A549 (cell line): ENCODE measurements at regions not wholly inside any gene's neighbourhood (a gene's known extent, or its start where the extent isn't known, plus 50 kb on each side); places are given as distances from the start of the nearest gene placed in this dataset.

Source experiments
- ATAC-seq, 2 experiments: fragments of 200-7000 bp in 1 of 2; fragments of >200 bp in 1 of 2; cut with Nextera tagmentation in 1 of 2; cut with Tn5 transposase in 1 of 2; 3 replicates each; pipeline versions ENCODE4 v1.8.0 to v1.9.1; 2018 to 2020; ENCODE audit warnings: mild to moderate bottlenecking in 1 of 2, moderate library complexity in 1 of 2
- CTCF ChIA-PET: fragments of 300-600 bp; sonication (Branson Sonifier 250); formaldehyde crosslinking; extraction: SDS; loops from one replicate; lab custom pipeline; 2021; ENCODE audit warnings: antibody characterized with exemption, inconsistent platforms; lab: Yijun Ruan, JAX
- POLR2A ChIA-PET: fragments of 350-600 bp; formaldehyde crosslinking; extraction: SDS; loops from one replicate; lab custom pipeline; 2021; ENCODE audit warnings: antibody characterized with exemption, inconsistent platforms; lab: Yijun Ruan, JAX
- DNase-seq, 2 experiments: peaks; one replicate each; pipeline versions ENCODE4 v3.0.0 to v3.0.0-alpha.2; 2011 to 2016; ENCODE audit warnings: low read depth in 1 of 2, low spot score in 1 of 2
- FAIRE-seq: peaks from 2 replicates; lab custom pipeline; 2011; peaks lifted over from hg19 to GRCh38; lab: Jason Lieb, UNC
- H3K27ac ChIP-seq, 2 experiments: fragments of >200 bp; sonication (Bioruptor Twin); formaldehyde crosslinking; 3 replicates each; pipeline ENCODE4 v1.5.1; 2016 to 2017
- H3K4me1 ChIP-seq: fragments of >200 bp; sonication (Bioruptor Twin); formaldehyde crosslinking; 3 replicates; pipeline ENCODE4 v1.6.1; 2016
- H3K4me2 ChIP-seq: fragments of >200 bp; sonication (Bioruptor Twin); formaldehyde crosslinking; 3 replicates; pipeline ENCODE4 v1.6.1; 2016
- H3K4me3 ChIP-seq: fragments of >200 bp; sonication (Bioruptor Twin); formaldehyde crosslinking; 3 replicates; pipeline ENCODE4 v1.5.1; 2016
- H3K9me3 ChIP-seq: fragments of >200 bp; sonication (Bioruptor Twin); formaldehyde crosslinking; 3 replicates; pipeline ENCODE4 v1.6.1; 2016
- ATOH8 ChIP-seq: fragments of 250-450 bp; sonication (Bioruptor Pico); IDR thresholded peaks from 2 replicates; pipeline ENCODE4 v1.5.0; 2020; ENCODE audit warnings: low read depth, mild to moderate bottlenecking, moderate library complexity
- BCL3 ChIP-seq: fragments of >200 bp; sonication (Bioruptor Twin); formaldehyde crosslinking; IDR thresholded peaks from 3 replicates; pipeline ENCODE4 v1.6.1; 2016
- CBX2 ChIP-seq: fragments of 200-600 bp; sonication (generic); IDR thresholded peaks from 2 replicates; pipeline ENCODE4 v1.6.1; 2016; ENCODE audit warnings: low read depth, mild to moderate bottlenecking, borderline replicate concordance
- CHD2 ChIP-seq: fragments of 150-350 bp; IDR thresholded peaks from 2 replicates; pipeline ENCODE4 v1.6.1; 2014; ENCODE audit warnings: low read length; ENCODE audit not compliant: partially characterized antibody
- E2F6 ChIP-seq: IDR thresholded peaks from 2 replicates; pipeline ENCODE4 v1.6.1; 2012; ENCODE audit warnings: low read depth, borderline replicate concordance
- ESRRA ChIP-seq: fragments of 150-350 bp; IDR thresholded peaks from 2 replicates; pipeline ENCODE4 v1.6.1; 2014; ENCODE audit warnings: mild to moderate bottlenecking, low read length, borderline replicate concordance
- HOXA7 ChIP-seq: fragments of 250-450 bp; sonication (Bioruptor Pico); IDR thresholded peaks from 2 replicates; pipeline ENCODE4 v1.5.0; 2020; ENCODE audit warnings: mild to moderate bottlenecking, moderate library complexity
- JUN ChIP-seq, 2 experiments: fragments of >200 bp; sonication (Bioruptor Twin); formaldehyde crosslinking; IDR thresholded peaks; 2 replicates in 1 of 2; 3 replicates in 1 of 2; pipeline ENCODE4 v1.6.1; 2016 to 2017
- JUNB ChIP-seq: fragments of >200 bp; sonication (Bioruptor Twin); formaldehyde crosslinking; IDR thresholded peaks from 2 replicates; pipeline ENCODE4 v1.6.1; 2016
- KDM5A ChIP-seq: fragments of 200-600 bp; sonication (generic); IDR thresholded peaks from 2 replicates; pipeline ENCODE4 v1.6.1; 2016; ENCODE audit warnings: antibody characterized with exemption, mild to moderate bottlenecking
- PHF8 ChIP-seq: fragments of 200-600 bp; sonication (generic); IDR thresholded peaks from 2 replicates; pipeline ENCODE4 v1.6.1; 2016; ENCODE audit warnings: low read depth, mild to moderate bottlenecking, antibody characterized with exemption, moderate library complexity, borderline replicate concordance
- RAD21 ChIP-seq, 2 experiments: fragments of >200 bp in 1 of 2; sonication (Bioruptor Twin) in 1 of 2; formaldehyde crosslinking in 1 of 2; IDR thresholded peaks in 1 of 2; conservative IDR thresholded peaks in 1 of 2; 2 replicates in 1 of 2; 3 replicates in 1 of 2; pipeline ENCODE4 v1.6.1; 2012 to 2018; ENCODE audit warnings: inconsistent platforms in 1 of 2
- RCOR1 ChIP-seq: fragments of 150-350 bp; IDR thresholded peaks from 2 replicates; pipeline ENCODE4 v1.6.1; 2014; ENCODE audit warnings: antibody characterized with exemption, low read length, low read depth
- REST ChIP-seq: fragments of 200-600 bp; sonication (generic); IDR thresholded peaks from 2 replicates; pipeline ENCODE4 v1.6.1; 2016; ENCODE audit warnings: antibody characterized with exemption, mild to moderate bottlenecking, moderate library complexity
- SREBF2 ChIP-seq: fragments of 450-650 bp; IDR thresholded peaks from 2 replicates; pipeline ENCODE4 v1.6.1; 2014; ENCODE audit warnings: mild to moderate bottlenecking, moderate library complexity
- USF2 ChIP-seq: fragments of 450-650 bp; IDR thresholded peaks from 2 replicates; pipeline ENCODE4 v1.6.1; 2014; ENCODE audit warnings: antibody characterized with exemption
- ZC3H11A ChIP-seq: fragments of 450-650 bp; IDR thresholded peaks from 2 replicates; pipeline ENCODE4 v1.6.1; 2014; ENCODE audit warnings: antibody characterized with exemption, mild to moderate bottlenecking
- ZFP36 ChIP-seq: fragments of 450-650 bp; IDR thresholded peaks from 2 replicates; pipeline ENCODE4 v1.6.1; 2014; ENCODE audit warnings: borderline replicate concordance; ENCODE audit not compliant: partially characterized antibody
- WGBS: methylation state at CpG from one replicate; pipeline ENCODE4 v1.1.6; 2017; ENCODE audit errors: missing lambda C conversion rate; 5-methylcytosine and 5-hydroxymethylcytosine counted together

- DNase-seq (no peak), ATAC-seq (no peak), FAIRE-seq (no peak)
- POLR2A ChIA-PET, result no interaction called here
- CTCF ChIA-PET, result no interaction called here
- WGBS, result 0% methylated on average over 2 of the region's 2 CpGs
- Histone ChIP-seq H3K9me3 (no peaks in the 10 kb centered on the region), H3K4me2 (no peak overlapping the region), H3K4me1 (no peaks in the 10 kb centered on the region), H3K27ac (no peak overlapping the region), H3K4me3 (no peak overlapping the region)
- TF ChIP-seq SREBF2 (no peak), ESRRA (no peak), CHD2 (no peak), HOXA7 (CRISPR knock-in tag) (no peak), PHF8 (no peak), KDM5A (no peak), ZC3H11A (no peak), ZFP36 (no peak), REST (no peak), CBX2 (no peak), E2F6 (no peak), JUN (IDR thresholded peaks at IDR 0.05) (no peak), RAD21 (conservative IDR thresholded peaks at IDR 0.05 in 1 of 2, IDR thresholded peaks at IDR 0.05 in 1 of 2) (no peak), RCOR1 (no peak), ATOH8 (CRISPR knock-in tag) (no peak), BCL3 (no peak), JUNB (no peak)
Observed at GRCh38 chr4:106767991-106768390, 268.1 kb downstream of the DKK2 start.

GRCh38 chr4:106766519-106766918, 269.6 kb downstream of the DKK2 start:
- POLR2A ChIA-PET, result no interaction called here
- no peak for FAIRE-seq
- ATAC-seq, result no peak

More at GRCh38 chr4:106766519-106766918, 269.6 kb downstream of the DKK2 start:
- H3K4me1 ChIP-seq, result no peaks in the 10 kb centered on the region
- no peaks in the 10 kb centered on the region for H3K9me3 ChIP-seq
- CTCF ChIA-PET, result interaction anchor here (1.0 kb wide), 1 partner anchor 12 kb away, joined by 3 read pairs; no protein-coding TSS in a partner anchor
- no peak overlapping the region for H3K4me3 ChIP-seq
- TF ChIP-seq USF2, result no peak
- TF ChIP-seq, all 56 proteins: peak for 0
- Histone ChIP-seq H3K4me2 (no peak overlapping the region), H3K27ac (no peak overlapping the region)
- DNase-seq, result no peak
